HEK293 (cell line): ENCODE measurements at regions not wholly inside any gene's neighbourhood (a gene's known extent, or its start where the extent isn't known, plus 50 kb on each side); places are given as distances from the start of the nearest gene placed in this dataset.

Source experiments
- CTCF ChIA-PET: fragments of 350-600 bp; formaldehyde crosslinking; extraction: SDS; loops from one replicate; lab custom pipeline; 2021; ENCODE audit warnings: antibody characterized with exemption; lab: Yijun Ruan, JAX
- POLR2A ChIA-PET: fragments of 300-600 bp; formaldehyde crosslinking; extraction: SDS; loops from one replicate; lab custom pipeline; 2020; ENCODE audit warnings: antibody characterized with exemption, inconsistent platforms; lab: Yijun Ruan, JAX
- H3K27ac ChIP-seq: fragments of 200-500 bp; sonication (Bioruptor generic); 2 replicates; pipeline ENCODE4 v1.5.1; 2014; ENCODE audit warnings: low read depth, low read length, control low read depth, inconsistent platforms; ENCODE audit errors: extremely low read depth
- H3K36me3 ChIP-seq, 2 experiments: fragments of 200-500 bp in 1 of 2; sonication (Bioruptor generic) in 1 of 2; 1 replicate in 1 of 2; 2 replicates in 1 of 2; pipeline ENCODE4 v1.5.1; 2014 to 2017; ENCODE audit warnings: inconsistent platforms in 2 of 2, low read length in 2 of 2; ENCODE audit not compliant: control insufficient read depth in 2 of 2, insufficient read depth in 1 of 2
- H3K4me1 ChIP-seq: fragments of 200-500 bp; sonication (Bioruptor generic); 2 replicates; pipeline ENCODE4 v1.5.1; 2014; ENCODE audit warnings: mild to moderate bottlenecking, low read length, inconsistent platforms; ENCODE audit not compliant: control insufficient read depth, insufficient read depth
- H3K4me3 ChIP-seq: 2 replicates; pipeline ENCODE4 v1.5.1; 2011; ENCODE audit warnings: low read depth, mild to moderate bottlenecking, control low read depth, low read length, moderate library complexity
- H3K9me3 ChIP-seq: fragments of 200-500 bp; sonication (Bioruptor generic); 2 replicates; pipeline ENCODE4 v1.5.1; 2014; ENCODE audit warnings: low read depth, low read length, inconsistent platforms; ENCODE audit not compliant: control insufficient read depth, insufficient read depth
- GFI1B ChIP-seq: fragments of 450-650 bp; formaldehyde crosslinking; IDR thresholded peaks from 2 replicates; pipeline ENCODE4 v1.5.1; 2016; ENCODE audit warnings: missing biosample characterization, missing genetic modification characterization
- GLIS2 ChIP-seq: fragments of 450-650 bp; formaldehyde crosslinking; IDR thresholded peaks from 2 replicates; pipeline ENCODE4 v1.5.1; 2016; ENCODE audit warnings: missing biosample characterization, missing genetic modification characterization
- HOXA7 ChIP-seq: sonication (generic); formaldehyde crosslinking; IDR thresholded peaks from 2 replicates; pipeline ENCODE4 v1.8.1; 2022; ENCODE audit warnings: missing genetic modification reagents, borderline replicate concordance
- MEIS1 ChIP-seq: sonication (generic); formaldehyde crosslinking; IDR thresholded peaks from 2 replicates; pipeline ENCODE4 v1.8.1; 2022; ENCODE audit warnings: missing genetic modification reagents, mild to moderate bottlenecking, borderline replicate concordance
- SCRT1 ChIP-seq: fragments of 450-650 bp; formaldehyde crosslinking; IDR thresholded peaks from 2 replicates; pipeline ENCODE4 v1.5.1; 2016; ENCODE audit warnings: missing biosample characterization, missing genetic modification characterization, borderline replicate concordance
- WT1 ChIP-seq: fragments of 450-650 bp; formaldehyde crosslinking; IDR thresholded peaks from 2 replicates; pipeline ENCODE4 v1.5.1; 2016; ENCODE audit warnings: missing biosample characterization, missing genetic modification characterization
- ZFP3 ChIP-seq: fragments of 450-650 bp; formaldehyde crosslinking; IDR thresholded peaks from 2 replicates; pipeline ENCODE4 v1.5.1; 2016; ENCODE audit warnings: low read depth, missing biosample characterization, missing genetic modification characterization
- ZFP69B ChIP-seq: fragments of 450-650 bp; formaldehyde crosslinking; IDR thresholded peaks from 2 replicates; pipeline ENCODE4 v1.5.1; 2016; ENCODE audit warnings: missing biosample characterization, missing genetic modification characterization
- ZNF10 ChIP-seq: fragments of 450-650 bp; formaldehyde crosslinking; IDR thresholded peaks from 2 replicates; pipeline ENCODE4 v1.5.1; 2017; ENCODE audit warnings: missing biosample characterization, missing genetic modification characterization
- ZNF112 ChIP-seq: fragments of 450-650 bp; formaldehyde crosslinking; IDR thresholded peaks from 2 replicates; pipeline ENCODE4 v1.5.0; 2017; ENCODE audit warnings: missing biosample characterization, missing genetic modification characterization
- ZNF140 ChIP-seq: fragments of 450-650 bp; formaldehyde crosslinking; IDR thresholded peaks from 2 replicates; pipeline ENCODE4 v1.5.1; 2016; ENCODE audit warnings: missing biosample characterization, missing genetic modification characterization
- ZNF175 ChIP-seq: fragments of 450-650 bp; formaldehyde crosslinking; IDR thresholded peaks from 2 replicates; pipeline ENCODE4 v1.5.1; 2016; ENCODE audit warnings: missing biosample characterization, missing genetic modification characterization
- ZNF366 ChIP-seq: fragments of 450-650 bp; formaldehyde crosslinking; conservative IDR thresholded peaks from 2 replicates; pipeline ENCODE4 v1.5.1; 2016; ENCODE audit warnings: missing biosample characterization, missing genetic modification characterization
- ZNF426 ChIP-seq: fragments of 450-650 bp; formaldehyde crosslinking; IDR thresholded peaks from 2 replicates; pipeline ENCODE4 v1.5.1; 2017; ENCODE audit warnings: missing biosample characterization, missing genetic modification characterization, mild to moderate bottlenecking, inconsistent platforms, moderate library complexity
- ZNF623 ChIP-seq: fragments of 450-650 bp; formaldehyde crosslinking; IDR thresholded peaks from 2 replicates; pipeline ENCODE4 v1.5.1; 2016; ENCODE audit warnings: missing biosample characterization, missing genetic modification characterization
- ZNF677 ChIP-seq: fragments of 450-650 bp; IDR thresholded peaks from 2 replicates; pipeline ENCODE4 v1.5.0; 2018; ENCODE audit warnings: missing biosample characterization, mild to moderate bottlenecking, missing genetic modification characterization, moderate library complexity
- ZNF830 ChIP-seq: fragments of 450-650 bp; IDR thresholded peaks from 2 replicates; pipeline ENCODE4 v1.5.0; 2018; ENCODE audit warnings: missing biosample characterization, missing genetic modification characterization, low read depth, mild to moderate bottlenecking, moderate library complexity
- TF ChIP-seq, protein P1 (sequence below): fragments of 450-650 bp; formaldehyde crosslinking; IDR thresholded peaks from 2 replicates; pipeline ENCODE4 v1.5.1; 2016; ENCODE audit warnings: missing biosample characterization, missing genetic modification characterization, borderline replicate concordance
- TF ChIP-seq, protein P2 (sequence below): fragments of 450-650 bp; formaldehyde crosslinking; IDR thresholded peaks from 2 replicates; pipeline ENCODE4 v1.5.1; 2017; ENCODE audit warnings: missing biosample characterization, missing genetic modification characterization
- TF ChIP-seq, protein P3 (sequence below): fragments of 450-650 bp; formaldehyde crosslinking; IDR thresholded peaks from 2 replicates; pipeline ENCODE4 v1.5.1; 2016; ENCODE audit warnings: missing biosample characterization, missing genetic modification characterization
- TF ChIP-seq, protein P4 (sequence below): fragments of 450-650 bp; formaldehyde crosslinking; IDR thresholded peaks from 2 replicates; pipeline ENCODE4 v1.5.1; 2017; ENCODE audit warnings: missing biosample characterization, missing genetic modification characterization

DNA sequence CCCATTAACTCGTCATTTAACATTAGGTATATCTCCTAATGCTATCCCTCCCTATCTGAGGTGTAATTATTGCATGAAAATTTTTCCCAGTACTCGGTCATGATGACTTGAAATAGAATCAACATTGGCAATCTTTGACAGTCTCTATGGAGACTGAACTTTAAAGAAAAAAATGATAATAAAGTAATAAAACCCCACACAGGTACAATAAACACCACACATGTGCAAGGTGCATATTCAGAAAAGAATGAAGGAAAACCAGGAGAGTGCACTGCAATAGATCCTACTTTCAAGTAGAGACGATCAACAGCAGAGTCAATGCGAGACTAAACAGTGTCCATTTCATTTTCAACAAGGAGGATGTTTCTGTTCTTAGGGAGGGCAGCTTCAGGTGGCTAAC is 1253.8 kb upstream of the TMEM132C start:
- no peak overlapping the region for H3K4me3 ChIP-seq
- ChIA-PET CTCF (no interaction called here), POLR2A (no interaction called here)
- TF ChIP-seq, protein P1, sequence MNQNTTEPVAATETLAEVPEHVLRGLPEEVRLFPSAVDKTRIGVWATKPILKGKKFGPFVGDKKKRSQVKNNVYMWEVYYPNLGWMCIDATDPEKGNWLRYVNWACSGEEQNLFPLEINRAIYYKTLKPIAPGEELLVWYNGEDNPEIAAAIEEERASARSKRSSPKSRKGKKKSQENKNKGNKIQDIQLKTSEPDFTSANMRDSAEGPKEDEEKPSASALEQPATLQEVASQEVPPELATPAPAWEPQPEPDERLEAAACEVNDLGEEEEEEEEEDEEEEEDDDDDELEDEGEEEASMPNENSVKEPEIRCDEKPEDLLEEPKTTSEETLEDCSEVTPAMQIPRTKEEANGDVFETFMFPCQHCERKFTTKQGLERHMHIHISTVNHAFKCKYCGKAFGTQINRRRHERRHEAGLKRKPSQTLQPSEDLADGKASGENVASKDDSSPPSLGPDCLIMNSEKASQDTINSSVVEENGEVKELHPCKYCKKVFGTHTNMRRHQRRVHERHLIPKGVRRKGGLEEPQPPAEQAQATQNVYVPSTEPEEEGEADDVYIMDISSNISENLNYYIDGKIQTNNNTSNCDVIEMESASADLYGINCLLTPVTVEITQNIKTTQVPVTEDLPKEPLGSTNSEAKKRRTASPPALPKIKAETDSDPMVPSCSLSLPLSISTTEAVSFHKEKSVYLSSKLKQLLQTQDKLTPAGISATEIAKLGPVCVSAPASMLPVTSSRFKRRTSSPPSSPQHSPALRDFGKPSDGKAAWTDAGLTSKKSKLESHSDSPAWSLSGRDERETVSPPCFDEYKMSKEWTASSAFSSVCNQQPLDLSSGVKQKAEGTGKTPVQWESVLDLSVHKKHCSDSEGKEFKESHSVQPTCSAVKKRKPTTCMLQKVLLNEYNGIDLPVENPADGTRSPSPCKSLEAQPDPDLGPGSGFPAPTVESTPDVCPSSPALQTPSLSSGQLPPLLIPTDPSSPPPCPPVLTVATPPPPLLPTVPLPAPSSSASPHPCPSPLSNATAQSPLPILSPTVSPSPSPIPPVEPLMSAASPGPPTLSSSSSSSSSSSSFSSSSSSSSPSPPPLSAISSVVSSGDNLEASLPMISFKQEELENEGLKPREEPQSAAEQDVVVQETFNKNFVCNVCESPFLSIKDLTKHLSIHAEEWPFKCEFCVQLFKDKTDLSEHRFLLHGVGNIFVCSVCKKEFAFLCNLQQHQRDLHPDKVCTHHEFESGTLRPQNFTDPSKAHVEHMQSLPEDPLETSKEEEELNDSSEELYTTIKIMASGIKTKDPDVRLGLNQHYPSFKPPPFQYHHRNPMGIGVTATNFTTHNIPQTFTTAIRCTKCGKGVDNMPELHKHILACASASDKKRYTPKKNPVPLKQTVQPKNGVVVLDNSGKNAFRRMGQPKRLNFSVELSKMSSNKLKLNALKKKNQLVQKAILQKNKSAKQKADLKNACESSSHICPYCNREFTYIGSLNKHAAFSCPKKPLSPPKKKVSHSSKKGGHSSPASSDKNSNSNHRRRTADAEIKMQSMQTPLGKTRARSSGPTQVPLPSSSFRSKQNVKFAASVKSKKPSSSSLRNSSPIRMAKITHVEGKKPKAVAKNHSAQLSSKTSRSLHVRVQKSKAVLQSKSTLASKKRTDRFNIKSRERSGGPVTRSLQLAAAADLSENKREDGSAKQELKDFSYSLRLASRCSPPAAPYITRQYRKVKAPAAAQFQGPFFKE (tag by site-specific recombination): no peak
- TF ChIP-seq ZFP69B (tag by site-specific recombination): no peak
- H3K4me1 ChIP-seq: no peaks in the 10 kb centered on the region
- H3K36me3 ChIP-seq: no peaks in the 10 kb centered on the region
- no peak overlapping the region for H3K27ac ChIP-seq
- no peaks in the 10 kb centered on the region for H3K9me3 ChIP-seq

DNA sequence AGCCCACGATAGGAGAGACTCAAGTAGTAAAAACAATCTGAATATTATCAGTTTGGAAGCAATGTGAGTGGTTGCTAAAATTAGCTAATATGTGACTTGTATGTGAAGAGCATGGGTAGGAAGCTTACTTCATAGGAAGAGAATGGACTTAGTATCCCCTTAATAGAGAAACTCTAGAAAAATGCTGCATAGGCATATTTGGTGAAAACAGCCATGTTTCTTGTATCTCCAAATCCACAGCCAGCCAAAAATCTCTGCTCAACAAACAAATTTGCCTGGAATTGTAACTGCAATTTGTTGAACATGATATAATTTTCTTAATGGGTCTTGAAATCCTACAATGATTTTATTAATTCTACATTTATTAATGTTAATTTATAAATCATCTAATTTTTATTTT is 1252.9 kb upstream of the TMEM132C start:
- POLR2A ChIA-PET: interaction anchor here (0.6 kb wide), 1 partner anchor 9 kb away, joined by 3 read pairs; no protein-coding TSS in a partner anchor
- TF ChIP-seq GFI1B (tag by site-specific recombination) (no peak), ZNF623 (tag by site-specific recombination) (no peak), MEIS1 (CRISPR knock-in tag) (no peak), ZNF112 (tag by site-specific recombination) (no peak), WT1 (tag by site-specific recombination) (no peak), ZNF426 (tag by site-specific recombination) (no peak), ZNF10 (tag by site-specific recombination) (no peak)
- TF ChIP-seq, protein P2, sequence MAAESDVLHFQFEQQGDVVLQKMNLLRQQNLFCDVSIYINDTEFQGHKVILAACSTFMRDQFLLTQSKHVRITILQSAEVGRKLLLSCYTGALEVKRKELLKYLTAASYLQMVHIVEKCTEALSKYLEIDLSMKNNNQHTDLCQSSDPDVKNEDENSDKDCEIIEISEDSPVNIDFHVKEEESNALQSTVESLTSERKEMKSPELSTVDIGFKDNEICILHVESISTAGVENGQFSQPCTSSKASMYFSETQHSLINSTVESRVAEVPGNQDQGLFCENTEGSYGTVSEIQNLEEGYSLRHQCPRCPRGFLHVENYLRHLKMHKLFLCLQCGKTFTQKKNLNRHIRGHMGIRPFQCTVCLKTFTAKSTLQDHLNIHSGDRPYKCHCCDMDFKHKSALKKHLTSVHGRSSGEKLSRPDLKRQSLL (tag by site-specific recombination): no peak
- Histone ChIP-seq H3K9me3 (no peaks in the 10 kb centered on the region), H3K36me3 (no peaks in the 10 kb centered on the region), H3K4me3 (no peak overlapping the region), H3K4me1 (no peaks in the 10 kb centered on the region), H3K27ac (no peak overlapping the region)
- CTCF ChIA-PET: interaction anchor here (0.7 kb wide), 1 partner anchor 11 kb away, joined by 7 read pairs; no protein-coding TSS in a partner anchor

DNA sequence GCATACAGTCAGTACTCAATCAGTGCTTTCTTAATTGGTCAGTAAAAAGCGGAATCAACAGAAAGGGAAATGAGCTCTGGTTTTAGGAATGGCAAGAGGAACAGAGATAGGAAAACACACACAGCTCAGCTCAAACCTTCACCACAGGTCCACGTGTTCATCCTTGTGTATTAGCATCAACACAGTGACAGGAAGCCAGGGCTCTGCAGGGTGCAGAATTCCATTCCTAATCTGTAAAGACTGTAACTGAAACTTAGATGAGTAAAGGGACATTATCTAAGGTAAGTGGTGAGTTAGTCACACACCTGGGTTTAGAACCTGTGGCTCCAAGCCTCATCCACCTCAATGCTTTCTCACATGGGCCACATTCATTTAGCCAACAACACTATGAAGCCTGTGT is 1242.2 kb upstream of the TMEM132C start:
- no peaks in the 10 kb centered on the region for H3K9me3 ChIP-seq
- H3K4me1 ChIP-seq: no peaks in the 10 kb centered on the region
- CTCF ChIA-PET: no interaction called here
- POLR2A ChIA-PET: no interaction called here
- no peak overlapping the region for H3K4me3 ChIP-seq
- H3K27ac ChIP-seq: no peak overlapping the region
- H3K36me3 ChIP-seq: no peaks in the 10 kb centered on the region
- TF ChIP-seq GLIS2 (tag by site-specific recombination): no peak
- no peak for TF ChIP-seq ZNF175
- TF ChIP-seq ZFP3 (tag by site-specific recombination): no peak
- TF ChIP-seq, protein P3, sequence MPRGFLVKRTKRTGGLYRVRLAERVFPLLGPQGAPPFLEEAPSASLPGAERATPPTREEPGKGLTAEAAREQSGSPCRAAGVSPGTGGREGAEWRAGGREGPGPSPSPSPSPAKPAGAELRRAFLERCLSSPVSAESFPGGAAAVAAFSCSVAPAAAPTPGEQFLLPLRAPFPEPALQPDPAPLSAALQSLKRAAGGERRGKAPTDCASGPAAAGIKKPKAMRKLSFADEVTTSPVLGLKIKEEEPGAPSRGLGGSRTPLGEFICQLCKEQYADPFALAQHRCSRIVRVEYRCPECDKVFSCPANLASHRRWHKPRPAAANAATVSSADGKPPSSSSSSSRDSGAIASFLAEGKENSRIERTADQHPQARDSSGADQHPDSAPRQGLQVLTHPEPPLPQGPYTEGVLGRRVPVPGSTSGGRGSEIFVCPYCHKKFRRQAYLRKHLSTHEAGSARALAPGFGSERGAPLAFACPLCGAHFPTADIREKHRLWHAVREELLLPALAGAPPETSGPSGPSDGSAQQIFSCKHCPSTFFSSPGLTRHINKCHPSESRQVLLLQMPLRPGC (tag by site-specific recombination): no peak
- no peak for TF ChIP-seq ZNF366
- TF ChIP-seq, protein P4, sequence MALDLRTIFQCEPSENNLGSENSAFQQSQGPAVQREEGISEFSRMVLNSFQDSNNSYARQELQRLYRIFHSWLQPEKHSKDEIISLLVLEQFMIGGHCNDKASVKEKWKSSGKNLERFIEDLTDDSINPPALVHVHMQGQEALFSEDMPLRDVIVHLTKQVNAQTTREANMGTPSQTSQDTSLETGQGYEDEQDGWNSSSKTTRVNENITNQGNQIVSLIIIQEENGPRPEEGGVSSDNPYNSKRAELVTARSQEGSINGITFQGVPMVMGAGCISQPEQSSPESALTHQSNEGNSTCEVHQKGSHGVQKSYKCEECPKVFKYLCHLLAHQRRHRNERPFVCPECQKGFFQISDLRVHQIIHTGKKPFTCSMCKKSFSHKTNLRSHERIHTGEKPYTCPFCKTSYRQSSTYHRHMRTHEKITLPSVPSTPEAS (tag by site-specific recombination): no peak
- TF ChIP-seq ZNF830: no peak
- TF ChIP-seq ZNF677 (tag by site-specific recombination): no peak
- TF ChIP-seq SCRT1 (tag by site-specific recombination): no peak
- TF ChIP-seq ZNF140 (tag by site-specific recombination): no peak
- TF ChIP-seq HOXA7 (CRISPR knock-in tag): no peak
